ENCODE measurements at regions not wholly inside any gene's neighbourhood (a gene's known extent, or its start where the extent isn't known, plus 50 kb on each side); places are given as distances from the start of the nearest gene placed in this dataset.

GRCh38 chr6:44679438-44680201 lies 292.1 kb downstream of the CDC5L start:
- DNase-seq (ENCODE audit: low spot score): no peak

DNA sequence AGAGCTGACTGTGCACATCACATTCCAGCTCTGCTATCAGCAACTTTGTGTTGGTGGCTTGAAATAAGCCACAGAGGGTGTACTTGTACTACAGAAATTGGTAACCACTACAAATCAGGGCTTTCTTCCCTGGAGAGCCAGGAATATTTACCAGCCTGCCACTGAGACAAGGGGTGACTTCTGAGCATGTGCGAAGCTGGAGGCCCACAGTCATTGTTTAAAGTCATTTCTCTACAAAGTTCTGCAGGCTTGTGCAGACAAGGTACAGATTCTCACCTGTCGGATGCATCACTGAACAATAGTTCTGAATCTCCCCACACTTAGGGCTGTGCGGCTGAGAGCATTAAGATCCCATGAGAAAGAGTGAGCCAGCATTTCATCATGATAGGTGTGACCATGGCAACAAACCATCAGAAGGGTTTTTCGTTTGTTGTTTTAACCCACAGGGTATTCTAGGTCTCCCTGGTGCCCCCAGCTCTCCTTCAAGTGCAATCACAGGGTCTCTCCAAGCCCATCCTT lies 292.8 kb downstream of the CDC5L start:
- DNase-seq (ENCODE audit: low spot score): no peak

GRCh38 chr6:44681761-44682160 lies 294.3 kb downstream of the CDC5L start:
- DNase-seq (ENCODE audit: low spot score): no peak

DNA sequence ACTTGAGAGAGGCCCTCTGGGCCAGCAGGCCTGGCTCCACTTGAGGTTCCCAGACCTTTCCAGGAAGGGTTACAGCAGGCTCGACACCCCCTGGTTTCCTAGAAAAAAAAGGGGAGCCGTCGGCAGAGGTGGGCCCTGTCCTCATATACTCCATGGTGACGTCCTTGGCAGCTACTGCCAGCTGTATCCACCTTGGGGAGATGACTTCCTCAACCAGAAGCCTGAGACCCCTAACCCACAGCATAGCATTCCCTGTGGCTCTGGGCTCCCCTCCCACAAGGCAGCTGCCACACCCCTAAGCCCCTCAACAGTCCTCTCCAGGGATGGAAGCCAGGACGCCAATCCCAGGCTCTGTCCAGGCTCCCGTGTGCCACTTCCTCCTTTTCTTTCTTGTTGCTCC lies 294.8 kb downstream of the CDC5L start:
- no peak for DNase-seq (ENCODE audit: low spot score)

DNA sequence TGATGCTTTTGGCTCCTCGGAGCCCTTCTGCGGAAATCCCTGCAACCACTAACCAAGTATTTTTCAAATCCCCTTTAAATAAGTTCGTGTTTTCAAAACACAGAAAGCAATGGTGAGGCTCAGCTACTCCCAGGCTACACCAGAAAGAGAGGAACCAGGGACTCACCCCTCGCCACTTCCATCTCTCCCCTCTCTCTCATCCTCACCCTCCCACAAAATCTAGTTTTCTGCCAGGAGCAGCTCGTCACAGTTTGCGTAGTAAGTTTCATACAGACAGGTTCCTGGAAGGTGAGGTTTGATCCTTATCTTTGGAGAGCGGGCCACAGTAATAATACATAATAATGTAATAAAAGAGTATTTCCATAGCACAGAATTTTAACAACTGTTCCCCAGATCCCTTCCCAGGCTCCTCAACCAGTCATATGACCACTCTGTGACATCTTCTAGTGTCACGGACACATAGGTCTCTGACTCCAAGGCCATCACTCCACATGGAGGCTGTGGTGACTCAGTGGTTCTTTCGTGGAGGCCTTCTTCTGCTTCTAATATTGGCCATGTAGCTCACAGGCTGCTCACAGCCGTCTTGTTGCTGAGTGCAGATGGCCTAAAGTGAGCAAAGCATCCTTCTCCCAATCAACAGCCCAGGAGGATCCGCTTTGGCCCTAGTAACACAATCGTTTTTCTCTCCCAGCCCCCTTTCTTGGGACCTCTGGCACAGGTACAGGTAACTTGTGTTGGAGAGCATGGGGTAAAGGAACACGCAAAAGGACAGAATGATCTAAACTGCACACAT lies 295.7 kb downstream of the CDC5L start:
- no peak for DNase-seq (ENCODE audit: low spot score)

- no peak for DNase-seq (ENCODE audit: low spot score)
Measured at GRCh38 chr6:44685213-44685612, 297.7 kb downstream of the CDC5L start.

- DNase-seq (ENCODE audit: low spot score): no peak
Measured at GRCh38 chr6:44696099-44696498, 308.6 kb downstream of the CDC5L start.

DNA sequence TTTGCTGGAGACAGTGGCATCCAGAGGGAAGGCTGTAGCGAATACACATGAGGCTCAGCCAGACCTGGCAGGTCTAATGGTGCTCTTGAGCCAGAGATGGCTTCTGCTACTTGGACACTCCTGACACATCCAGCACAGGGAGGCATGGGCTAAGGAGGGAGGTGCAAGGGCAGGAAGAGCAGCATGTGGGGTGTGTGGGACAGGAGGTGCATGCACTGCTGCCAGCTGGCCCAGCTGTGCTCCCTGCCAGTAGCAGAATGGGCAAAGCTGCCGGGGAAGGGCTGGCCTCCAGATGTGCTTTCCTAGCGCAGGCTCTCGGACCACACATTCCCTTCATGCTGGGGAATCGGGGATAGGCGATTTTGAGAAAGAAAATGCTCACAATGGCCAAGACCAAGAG lies 309.2 kb downstream of the CDC5L start:
- DNase-seq (ENCODE audit: low spot score): no peak

DNA sequence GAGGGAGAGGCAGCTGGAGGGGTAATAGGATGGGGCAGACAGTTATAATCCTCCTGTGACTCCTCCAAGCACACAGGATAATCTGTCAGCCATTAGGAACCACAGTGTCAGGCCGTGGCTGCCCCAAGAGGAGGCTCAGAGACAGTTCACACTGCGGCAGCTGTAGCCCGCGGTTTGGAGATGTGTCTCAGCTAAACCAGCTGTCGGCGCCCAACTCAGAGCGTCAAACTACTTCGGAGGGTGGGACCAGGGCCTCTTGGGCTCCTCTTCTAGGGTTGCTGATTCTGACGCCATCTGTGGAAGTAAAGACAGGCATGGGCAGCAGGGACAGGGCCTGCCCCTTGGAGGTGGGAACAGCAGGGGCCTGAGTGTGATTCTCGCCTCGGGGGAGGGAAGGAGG lies 309.8 kb downstream of the CDC5L start:
- no peak for DNase-seq (ENCODE audit: low spot score)

DNA sequence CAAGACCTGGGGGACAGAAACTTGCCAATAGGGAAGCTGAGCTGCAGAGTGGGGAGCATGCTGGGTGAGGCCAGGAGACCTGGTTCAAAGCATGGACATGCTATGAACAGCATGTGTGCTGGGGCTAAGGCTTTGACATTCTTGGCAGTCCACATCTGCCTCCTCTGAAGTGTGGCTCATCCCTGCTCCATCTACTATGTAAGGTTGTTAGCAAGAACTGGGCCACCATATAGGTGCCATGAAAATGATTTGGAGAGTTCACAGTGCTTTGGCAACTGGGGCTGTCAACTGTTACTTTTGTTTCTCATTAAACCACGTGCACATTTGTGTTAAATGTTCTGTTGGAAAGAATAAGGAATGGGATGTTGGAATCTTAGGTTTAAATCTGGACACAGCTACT lies 311.1 kb downstream of the CDC5L start:
- no peak for DNase-seq (ENCODE audit: low spot score)

- no peak for DNase-seq (ENCODE audit: low spot score)
Measured at GRCh38 chr6:44699082-44699481, 311.6 kb downstream of the CDC5L start.

- no peak for DNase-seq (ENCODE audit: low spot score)
Measured at GRCh38 chr6:44699851-44700250, 312.3 kb downstream of the CDC5L start.

- DNase-seq (ENCODE audit: low spot score): no peak
Measured at GRCh38 chr6:44700422-44700821, 312.9 kb downstream of the CDC5L start.

DNA sequence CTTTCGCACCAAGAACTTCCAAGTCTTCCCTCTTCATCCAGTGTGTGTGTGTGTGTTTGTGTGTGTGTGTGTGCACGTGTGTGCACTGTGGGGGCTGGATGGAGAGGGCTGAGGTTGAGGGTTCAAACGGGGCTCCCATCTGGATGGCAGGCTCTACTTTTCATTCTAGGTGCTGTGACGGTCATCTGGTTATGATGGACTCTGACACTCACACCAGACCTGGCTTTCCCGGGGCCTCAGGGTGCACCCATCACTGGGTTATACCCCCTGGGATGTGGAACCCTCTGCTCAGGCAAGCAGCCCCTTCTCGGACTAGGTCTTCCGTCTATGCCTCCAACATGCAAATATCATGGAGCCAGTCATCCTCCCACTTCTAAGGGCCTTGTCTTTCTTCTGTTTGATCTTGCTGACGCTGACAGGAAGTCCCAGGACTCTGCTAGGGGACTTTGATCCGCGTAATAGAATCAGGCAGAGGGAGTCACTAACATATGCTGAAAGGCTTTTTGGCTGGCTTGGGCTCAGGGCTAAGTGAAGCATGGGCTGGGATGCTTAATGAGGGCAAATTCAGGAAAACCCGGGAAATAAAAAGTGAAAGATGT lies 313.6 kb downstream of the CDC5L start:
- no peak for DNase-seq (ENCODE audit: low spot score)

GRCh38 chr6:44701637-44702101 lies 314.2 kb downstream of the CDC5L start:
- no peak for DNase-seq (ENCODE audit: low spot score)

GRCh38 chr6:44702292-44702691 lies 314.8 kb downstream of the CDC5L start:
- no peak for DNase-seq (ENCODE audit: low spot score)

- no peak for DNase-seq (ENCODE audit: low spot score)
Measured at GRCh38 chr6:44704240-44705150, 317.0 kb downstream of the CDC5L start.

DNA sequence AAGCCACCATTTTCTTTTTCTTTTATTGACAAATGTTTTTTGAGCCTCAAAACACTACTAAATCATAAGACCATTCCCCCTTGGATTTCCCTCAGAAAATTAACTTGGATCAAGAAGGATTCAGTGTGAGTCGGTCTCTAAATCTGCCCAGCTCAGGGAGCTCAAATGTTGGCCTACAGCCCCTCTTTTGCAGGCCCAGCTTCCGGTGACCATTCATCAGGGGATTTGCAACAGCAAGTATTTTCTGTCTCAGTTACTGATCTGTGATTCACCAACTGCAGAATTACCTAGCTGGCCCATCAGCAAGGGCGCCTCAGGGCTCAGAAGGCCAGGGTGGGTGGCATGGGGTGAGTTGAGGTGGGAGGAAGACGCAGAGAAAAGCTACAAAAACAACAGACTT lies 318.1 kb downstream of the CDC5L start:
- no peak for DNase-seq (ENCODE audit: low spot score)

DNA sequence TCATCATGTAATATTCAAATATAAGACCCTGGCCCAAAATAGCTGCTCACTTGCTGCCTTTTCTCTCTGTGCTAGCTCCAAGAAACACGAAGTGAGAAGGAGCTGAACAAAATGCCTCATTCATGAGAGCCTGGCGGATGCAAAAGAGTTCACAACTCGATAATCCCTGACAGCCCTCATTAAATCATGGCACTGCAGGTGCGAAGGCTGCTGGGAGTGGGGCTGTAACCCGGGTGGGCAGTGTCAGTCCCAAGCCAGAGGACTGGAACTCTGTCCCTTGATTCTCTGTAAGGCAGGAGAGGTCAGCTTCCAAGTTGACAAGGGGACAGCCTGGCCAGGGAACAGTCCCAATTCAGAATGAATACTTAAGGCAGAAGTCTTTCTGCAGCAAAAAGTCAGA lies 318.5 kb downstream of the CDC5L start:
- no peak for DNase-seq (ENCODE audit: low spot score)

DNA sequence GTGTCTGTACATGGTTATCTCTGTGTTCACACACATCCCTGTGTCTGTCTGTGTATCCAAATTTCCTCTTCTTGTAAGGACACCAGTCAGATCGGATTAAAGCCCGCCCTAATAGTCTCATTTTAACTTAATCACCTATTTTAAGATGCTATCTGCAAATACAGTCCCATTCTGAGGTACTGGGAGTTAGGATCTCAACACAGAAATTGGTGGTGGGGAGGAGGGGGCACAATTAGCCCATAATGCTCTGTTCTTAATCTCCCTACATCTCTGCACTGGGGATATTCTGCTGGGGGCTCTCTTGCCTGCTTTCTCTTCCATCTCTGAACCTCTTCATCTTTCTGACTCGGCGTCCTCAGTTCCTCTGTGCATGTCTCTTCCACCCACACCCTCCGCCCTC lies 320.7 kb downstream of the CDC5L start:
- DNase-seq (ENCODE audit: low spot score): no peak

DNA sequence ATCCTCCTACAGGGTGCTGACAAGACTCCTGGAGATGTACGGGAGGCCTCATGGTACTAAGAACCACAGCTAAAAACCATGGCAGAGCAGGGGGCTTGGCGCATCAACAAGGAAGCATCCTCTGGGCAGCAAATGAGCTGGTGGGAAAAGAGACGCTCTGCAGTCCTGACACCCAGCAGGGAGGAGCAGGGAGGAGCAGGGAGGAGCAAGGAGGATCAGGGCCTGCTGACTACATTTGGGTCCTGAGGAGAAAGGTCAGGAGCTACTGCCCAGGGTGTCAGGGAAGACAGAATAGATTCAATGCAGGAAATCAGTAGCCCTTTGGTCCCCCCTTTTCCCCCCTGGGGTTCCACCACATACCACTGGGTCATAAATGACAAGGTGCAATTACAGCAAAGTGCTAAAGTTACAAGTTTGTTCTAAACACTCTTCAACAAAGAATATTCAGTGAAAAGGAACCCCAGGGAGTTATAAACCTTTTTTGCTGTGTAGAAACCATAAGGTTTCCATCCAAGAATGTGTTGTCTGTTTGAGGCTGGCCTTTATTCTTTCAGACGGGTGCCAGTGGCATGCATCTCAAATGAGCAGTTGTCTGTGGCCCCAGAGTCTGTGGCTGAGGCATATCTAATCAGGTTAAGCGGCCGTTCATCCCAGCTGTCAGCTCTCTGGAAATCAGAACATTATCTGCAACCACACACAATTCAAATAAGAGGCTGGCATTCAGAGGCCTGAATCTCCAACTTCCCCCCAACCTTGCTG lies 325.0 kb downstream of the CDC5L start:
- no peak for DNase-seq (ENCODE audit: low spot score)
